Caco-2 (cell line): ENCODE measurements at regions not wholly inside any gene's neighbourhood (a gene's known extent, or its start where the extent isn't known, plus 50 kb on each side); places are given as distances from the start of the nearest gene placed in this dataset.

Experiments used
- BruUV-seq: library from RNA; stranded (reverse); fragments of 400-500 nt; replicated peaks from 2 replicates; lab custom pipeline; 2021; lab: Mats Ljungman, UMichigan
- CTCF ChIA-PET: fragments of 300-600 bp; sonication (Branson Sonifier 250); formaldehyde crosslinking; loops from one replicate; lab custom pipeline; 2022; ENCODE audit warnings: antibody characterized with exemption; lab: Charles Lee
- POLR2A ChIA-PET: fragments of 300-600 bp; sonication (Branson Sonifier 250); formaldehyde crosslinking; loops from one replicate; lab custom pipeline; 2022; ENCODE audit warnings: antibody characterized with exemption; lab: Charles Lee
- DNase-seq, 2 experiments: peaks; one replicate each; pipeline versions ENCODE4 v3.0.0 to v3.0.0-alpha.2; 2020 to 2022
- H3K27me3 ChIP-seq: replicated peaks from 2 replicates; pipeline ENCODE4 v1.6.0; 2011; ENCODE audit warnings: low read length; ENCODE audit not compliant: control insufficient read depth, insufficient read depth
- H3K36me3 ChIP-seq: 2 replicates; pipeline ENCODE4 v1.5.1; 2011; ENCODE audit warnings: low read length; ENCODE audit not compliant: control insufficient read depth, insufficient read depth
- H3K4me1 ChIP-seq: fragments of 250-450 bp; sonication (Bioruptor Pico); 2 replicates; pipeline ENCODE4 v1.5.1; 2020; ENCODE audit warnings: mild to moderate bottlenecking
- H3K4me3 ChIP-seq: 2 replicates; pipeline ENCODE4 v1.5.1; 2011; ENCODE audit warnings: low read depth, mild to moderate bottlenecking, control low read depth, low read length
- H3K9me3 ChIP-seq: fragments of 250-450 bp; sonication (Bioruptor Pico); 2 replicates; pipeline ENCODE4 v1.5.1; 2020; ENCODE audit warnings: mild to moderate bottlenecking, moderate library complexity
- H3K27ac Mint-ChIP-seq: one replicate; pipeline ENCODE4 v1.8.0; 2022; ENCODE audit warnings: mixed read lengths; ENCODE audit not compliant: unreplicated experiment
- H3K27me3 Mint-ChIP-seq: one replicate; pipeline ENCODE4 v1.8.0; 2022; ENCODE audit warnings: mixed read lengths; ENCODE audit not compliant: insufficient read depth, unreplicated experiment
- H3K36me3 Mint-ChIP-seq: one replicate; pipeline ENCODE4 v1.8.0; 2022; ENCODE audit warnings: mild to moderate bottlenecking, mixed read lengths; ENCODE audit not compliant: insufficient read depth, unreplicated experiment
- H3K4me1 Mint-ChIP-seq: one replicate; pipeline ENCODE4 v1.8.0; 2022; ENCODE audit warnings: low read depth, mixed read lengths; ENCODE audit not compliant: unreplicated experiment
- H3K4me3 Mint-ChIP-seq: one replicate; pipeline ENCODE4 v1.8.0; 2022; ENCODE audit warnings: mild to moderate bottlenecking, moderate library complexity, mixed read lengths; ENCODE audit not compliant: unreplicated experiment
- H3K9me3 Mint-ChIP-seq: one replicate; pipeline ENCODE4 v1.8.0; 2022; ENCODE audit warnings: mixed read lengths; ENCODE audit not compliant: unreplicated experiment
- CTCF ChIP-seq, 2 experiments: fragments of 200-600 bp in 1 of 2; IDR thresholded peaks; 1 replicate in 1 of 2; 2 replicates in 1 of 2; pipeline versions ENCODE4 v1.5.1 to v1.8.0; 2011 to 2022; ENCODE audit warnings: antibody characterized with exemption in 1 of 2, control low read depth in 1 of 2, inconsistent platforms in 1 of 2, low read depth in 1 of 2, low read length in 1 of 2, mild to moderate bottlenecking in 1 of 2, moderate library complexity in 1 of 2; ENCODE audit not compliant: insufficient read depth in 1 of 2, severe bottlenecking in 1 of 2, unreplicated experiment in 1 of 2
- intact Hi-C: fragments of 100-400 bp; cut with micrococcal nuclease; formaldehyde crosslinking; loops from one replicate; pipeline ENCODE4 v1.10.0; 2022; ENCODE audit not compliant: unreplicated experiment

- intact Hi-C loops, result loop anchor here (1.0 to 2.0 kb wide), 4 partner anchors 41 to 397 kb away; no protein-coding TSS in a partner anchor
- H3K4me3 Mint-ChIP-seq, result peak overlapping the region; percentile 72
- no peaks in the 10 kb centered on the region for H3K9me3 ChIP-seq
Measured at GRCh38 chr14:25132094-25132493, 82.1 kb upstream of the STXBP6 start.

GRCh38 chr14:25122843-25123242 is 72.9 kb upstream of the STXBP6 start:
- H3K4me1 ChIP-seq, result peaks cover 14% of the 10 kb centered on the region
- Mint-ChIP-seq H3K27ac (no peak overlapping the region), H3K9me3 (no peaks in the 10 kb centered on the region), H3K4me3 (no peak overlapping the region), H3K27me3 (no peaks in the 10 kb centered on the region), H3K36me3 (no peaks in the 10 kb centered on the region), H3K4me1 (peaks cover 10% of the 10 kb centered on the region)
- POLR2A ChIA-PET, result interaction anchor here (0.6 kb wide), 1 partner anchor 1567 kb away, joined by 5 read pairs; no protein-coding TSS in a partner anchor
- BruUV-seq, result no TSS peak
- H3K36me3 ChIP-seq, result no peaks in the 10 kb centered on the region
- no peak for TF ChIP-seq CTCF (IDR thresholded peaks at IDR 0.05; ENCODE audit: insufficient read depth in 1 of 2, low read depth in 1 of 2, low read length in 1 of 2, severe bottlenecking in 1 of 2, unreplicated experiment in 1 of 2)
- CTCF ChIA-PET, result no interaction called here
- no peaks in the 10 kb centered on the region for H3K27me3 ChIP-seq
- intact Hi-C loops, result no loop called here
- no peaks in the 10 kb centered on the region for H3K9me3 ChIP-seq
- DNase-seq, result no peak
- H3K4me3 ChIP-seq, result no peak overlapping the region

More at GRCh38 chr14:25132094-25132493, 82.1 kb upstream of the STXBP6 start:
- H3K27me3 Mint-ChIP-seq, result peaks cover 2% of the 10 kb centered on the region
- peak overlapping the region; percentile 31 for H3K27ac Mint-ChIP-seq
- no peaks in the 10 kb centered on the region for H3K36me3 Mint-ChIP-seq
- Histone ChIP-seq H3K27me3 (no peaks in the 10 kb centered on the region), H3K4me3 (no peak overlapping the region), H3K36me3 (no peaks in the 10 kb centered on the region), H3K4me1 (no peaks in the 10 kb centered on the region)
- no peak for DNase-seq
- CTCF ChIA-PET, result interaction anchor here (0.6 to 1.9 kb wide), 7 partner anchors 15 to 440 kb away, joined by 3 to 12 read pairs (median 6); partner anchors contain the start of gene STXBP6
- BruUV-seq, result no TSS peak
- POLR2A ChIA-PET, result interaction anchor here (0.6 kb wide), 1 partner anchor 82 kb away, joined by 3 read pairs; the partner anchor contains the start of gene STXBP6
- peaks cover 7% of the 10 kb centered on the region for H3K4me1 Mint-ChIP-seq
- TF ChIP-seq CTCF (IDR thresholded peaks at IDR 0.05; ENCODE audit: insufficient read depth in 1 of 2, low read depth in 1 of 2, low read length in 1 of 2, severe bottlenecking in 1 of 2, unreplicated experiment in 1 of 2), result no peak
- H3K9me3 Mint-ChIP-seq, result no peaks in the 10 kb centered on the region

- BruUV-seq, result no TSS peak
Measured at GRCh38 chr14:25122211-25122610, 72.3 kb upstream of the STXBP6 start.

More at GRCh38 chr14:25122211-25122610, 72.3 kb upstream of the STXBP6 start:
- Histone ChIP-seq H3K27me3 (no peaks in the 10 kb centered on the region), H3K9me3 (no peaks in the 10 kb centered on the region), H3K4me3 (no peak overlapping the region), H3K36me3 (no peaks in the 10 kb centered on the region), H3K4me1 (peaks cover 21% of the 10 kb centered on the region)
- Mint-ChIP-seq H3K4me3 (no peak overlapping the region), H3K27ac (no peak overlapping the region), H3K27me3 (no peaks in the 10 kb centered on the region), H3K9me3 (no peaks in the 10 kb centered on the region), H3K4me1 (peaks cover 15% of the 10 kb centered on the region), H3K36me3 (no peaks in the 10 kb centered on the region)
- intact Hi-C loops, result no loop called here
- POLR2A ChIA-PET, result no interaction called here
- no peak for DNase-seq
- TF ChIP-seq CTCF (IDR thresholded peaks at IDR 0.05; ENCODE audit: insufficient read depth in 1 of 2, low read depth in 1 of 2, low read length in 1 of 2, severe bottlenecking in 1 of 2, unreplicated experiment in 1 of 2), result no peak
- CTCF ChIA-PET, result no interaction called here
